ENCODE measurements at regions not wholly inside any gene's neighbourhood (a gene's known extent, or its start where the extent isn't known, plus 50 kb on each side); places are given as distances from the start of the nearest gene placed in this dataset.

- Histone ChIP-seq H3K4ac (replicated peaks; ENCODE audit: insufficient read length, low read depth, low read length) (no peak overlapping the region), H2BK20ac (ENCODE audit: low read length) (no peak overlapping the region), H4K20me1 (replicated peaks in 1 of 2; ENCODE audit: control insufficient read depth in 1 of 2, insufficient read depth in 2 of 2, low read length in 2 of 2) (no peaks in the 10 kb centered on the region), H2AK5ac (ENCODE audit: low read depth, low read length) (no peak overlapping the region), H2BK15ac (ENCODE audit: low read length) (no peak overlapping the region), H3K36me3 (ENCODE audit: control insufficient read depth in 2 of 4, insufficient read depth in 4 of 4, low read length in 3 of 4) (no peaks in the 10 kb centered on the region), H3K56ac (replicated peaks; ENCODE audit: insufficient read length, low read depth, low read length) (no peak overlapping the region), H3K18ac (ENCODE audit: extremely low read depth, low read length) (no peak overlapping the region), H3K14ac (ENCODE audit: insufficient read length) (no peak overlapping the region), H3K4me2 (ENCODE audit: insufficient read depth in 1 of 2, low read depth in 2 of 2, low read length in 2 of 2) (no peak overlapping the region), H2BK5ac (ENCODE audit: low read depth, low read length) (no peak overlapping the region), H2BK12ac (ENCODE audit: low read depth, low read length) (no peak overlapping the region), H3K9ac (replicated peaks in 1 of 4; ENCODE audit: extremely low read depth in 1 of 4, low read depth in 3 of 4, low read length in 3 of 4) (no peak overlapping the region), H3K79me1 (ENCODE audit: low read depth, low read length) (no peaks in the 10 kb centered on the region), H3K23ac (ENCODE audit: insufficient read length) (no peak overlapping the region), H3K23me2 (ENCODE audit: low read depth, low read length) (no peaks in the 10 kb centered on the region), H3K9me3 (ENCODE audit: insufficient read depth in 2 of 2, low read depth in 1 of 2, low read length in 1 of 2) (no peaks in the 10 kb centered on the region), H3K27me3 (replicated peaks in 1 of 4; ENCODE audit: control insufficient read depth in 3 of 4, extremely low read depth in 1 of 4, insufficient read depth in 3 of 4, low read length in 3 of 4) (no peaks in the 10 kb centered on the region; a peak in 1 of 7 replicates), H3K79me2 (ENCODE audit: control insufficient read depth in 1 of 2, insufficient read depth in 2 of 2, low read length in 2 of 2) (no peaks in the 10 kb centered on the region), H3K4me3 (ENCODE audit: extremely low read depth in 1 of 4, insufficient read depth in 2 of 4, low read depth in 3 of 4, low read length in 4 of 4) (no peak overlapping the region), H2BK120ac (replicated peaks; ENCODE audit: low read depth, low read length) (no peak overlapping the region), H3K27ac (ENCODE audit: low read depth, low read length) (no peak overlapping the region), H4K5ac (ENCODE audit: insufficient read length, low read depth, low read length) (no peak overlapping the region), H2AFZ (ENCODE audit: low read length) (no peak overlapping the region), H3K4me1 (replicated peaks in 1 of 4; ENCODE audit: control insufficient read depth in 3 of 4, insufficient read depth in 4 of 4, low read length in 3 of 4) (no peaks in the 10 kb centered on the region), H4K8ac (ENCODE audit: extremely low read depth, insufficient read depth, low read length) (no peak overlapping the region), H4K91ac (replicated peaks; ENCODE audit: insufficient read length, low read length) (no peak overlapping the region)
- ChIA-PET CTCF (ENCODE audit: partially characterized antibody) (interaction anchor here (1.6 kb wide), 1 partner anchor 79 kb away, joined by 4 read pairs; no protein-coding TSS in a partner anchor), POLR2A (ENCODE audit: partially characterized antibody) (no interaction called here)
- no peak for TF ChIP-seq RBBP5 (IDR thresholded peaks at IDR 0.05; ENCODE audit: borderline replicate concordance, low read depth, low read length)
- no peak for TF ChIP-seq SP1 (IDR thresholded peaks at IDR 0.05; ENCODE audit: low read depth, low read length)
- no peak for TF ChIP-seq EGR1 (IDR thresholded peaks at IDR 0.05; ENCODE audit: borderline replicate concordance, low read depth, low read length)
- no peak for TF ChIP-seq ATF2 (IDR thresholded peaks at IDR 0.05; ENCODE audit: low read length)
- FAIRE-seq (no peak), DNase-seq (ENCODE audit: low read depth in 1 of 2, low spot score in 2 of 2) (no peak)
- 90% methylated on average over 2 of the region's 2 CpGs; no CpG with 5 or more reads in 1 of the 2 experiments for WGBS, 2 experiments (ENCODE audit: extremely low coverage in 1 of 2, insufficient coverage in 1 of 2, insufficient read length in 1 of 2, insufficient replicate concordance in 2 of 2, low coverage in 1 of 2, low lambda C conversion rate in 2 of 2, missing lambda C conversion rate in 1 of 2)
Observed at GRCh38 chr12:25324861-25325260, 74.1 kb upstream of the KRAS start.

Data from H1 (cell line).